Activated naive CD4-positive, alpha-beta T cell treated with anti-CD3 and anti-CD28 coated beads, Interleukin-2, amount 50 U/mL, for 72 hours (primary cell): ENCODE measurements at regions not wholly inside any gene's neighbourhood (a gene's known extent, or its start where the extent isn't known, plus 50 kb on each side); places are given as distances from the start of the nearest gene placed in this dataset.
A peak's percentile ranks its signal among the peaks of the same experiment; 100 is the strongest.

Experiments
- ATAC-seq, 2 donors: fragments of 150-1000 bp; cut with Tn5 transposase; 2 replicates each; pipeline ENCODE4 v1.10.0; 2021; ENCODE audit warnings: mild to moderate bottlenecking in 2 of 2, moderate library complexity in 2 of 2
- DNase-seq, 2 donors: peaks; one replicate each; pipeline ENCODE4 v3.0.0; 2021 to 2022; ENCODE audit warnings: low spot score in 2 of 2
- H3K27ac Mint-ChIP-seq, 2 donors: one replicate each; pipeline ENCODE4 v1.8.0; 2022; ENCODE audit warnings: mild to moderate bottlenecking in 2 of 2, mixed read lengths in 2 of 2
- H3K36me3 Mint-ChIP-seq, 2 donors: one replicate each; pipeline ENCODE4 v1.8.0; 2022; ENCODE audit warnings: mixed read lengths in 2 of 2
- H3K9me3 Mint-ChIP-seq, 2 donors: one replicate each; pipeline ENCODE4 v1.8.0; 2022; ENCODE audit warnings: mixed read lengths in 2 of 2

- Mint-ChIP-seq H3K36me3 (peaks cover 15 to 17% of the 10 kb centered on the region in 2 donors), H3K27ac (no peak overlapping the region), H3K9me3 (peaks cover 4 to 5% of the 10 kb centered on the region in 2 donors)
- ATAC-seq (no peak), DNase-seq (no peak)
These were observed 93.8 kb downstream of the GLRX3 start for GRCh38 chr10:130230036-130230435.

GRCh38 chr10:130230611-130231010, 94.4 kb downstream of the GLRX3 start:
- ATAC-seq, result no peak
- Mint-ChIP-seq H3K27ac (no peak overlapping the region), H3K36me3 (peaks cover 15 to 17% of the 10 kb centered on the region in 2 donors), H3K9me3 (peaks cover 4 to 5% of the 10 kb centered on the region in 2 donors)
- DNase-seq, result no peak

- Mint-ChIP-seq H3K27ac (no peak overlapping the region), H3K9me3 (peaks cover 4 to 5% of the 10 kb centered on the region in 2 donors), H3K36me3 (peaks cover 15 to 17% of the 10 kb centered on the region in 2 donors)
- no peak for DNase-seq
- no peak for ATAC-seq
These were observed 95.1 kb downstream of the GLRX3 start for GRCh38 chr10:130231251-130231741.

- Mint-ChIP-seq H3K27ac (no peak overlapping the region), H3K36me3 (peaks cover 11 to 13% of the 10 kb centered on the region in 2 donors), H3K9me3 (peaks cover 2% of the 10 kb centered on the region in 2 donors)
- DNase-seq, result no peak
- ATAC-seq, result no peak
These were observed 96.2 kb downstream of the GLRX3 start for GRCh38 chr10:130232166-130233034.

GRCh38 chr10:130233035-130233360, 96.8 kb downstream of the GLRX3 start:
- no peak for DNase-seq
- no peak overlapping the region for H3K27ac Mint-ChIP-seq
- no peaks in the 10 kb centered on the region for H3K9me3 Mint-ChIP-seq
- peaks cover 5 to 7% of the 10 kb centered on the region in 2 donors for H3K36me3 Mint-ChIP-seq
- no peak for ATAC-seq

- Mint-ChIP-seq H3K36me3 (peaks cover under 1 to 3% of the 10 kb centered on the region in 2 donors), H3K9me3 (no peaks in the 10 kb centered on the region), H3K27ac (no peak overlapping the region)
- DNase-seq (no peak), ATAC-seq (no peak)
These were observed 97.2 kb downstream of the GLRX3 start for GRCh38 chr10:130233426-130233825.

- Mint-ChIP-seq H3K9me3 (no peaks in the 10 kb centered on the region), H3K36me3 (no peaks in the 10 kb centered on the region), H3K27ac (no peak overlapping the region)
- no peak for ATAC-seq
- DNase-seq, result no peak
These were observed 98.2 kb downstream of the GLRX3 start for GRCh38 chr10:130234171-130234965.

GRCh38 chr10:130236711-130237110, 100.5 kb downstream of the GLRX3 start:
- peaks cover 6 to 9% of the 10 kb centered on the region in 2 donors for H3K9me3 Mint-ChIP-seq
- peaks cover 3 to 14% of the 10 kb centered on the region in 2 donors for H3K36me3 Mint-ChIP-seq
- DNase-seq (peak in 1 of 2 donors; percentile 13), ATAC-seq (no peak)
- no peak overlapping the region for H3K27ac Mint-ChIP-seq

- H3K27ac Mint-ChIP-seq, result no peak overlapping the region
- peaks cover 7 to 9% of the 10 kb centered on the region in 2 donors for H3K9me3 Mint-ChIP-seq
These were observed 104.2 kb downstream of the GLRX3 start for GRCh38 chr10:130240409-130240808.

GRCh38 chr10:130242513-130242912, 106.3 kb downstream of the GLRX3 start:
- Mint-ChIP-seq H3K36me3 (peaks cover 22 to 23% of the 10 kb centered on the region in 2 donors), H3K9me3 (peaks cover 7 to 9% of the 10 kb centered on the region in 2 donors), H3K27ac (no peak overlapping the region)
- ATAC-seq (no peak), DNase-seq (peak in 1 of 2 donors; percentile 13)

More at GRCh38 chr10:130240409-130240808, 104.2 kb downstream of the GLRX3 start:
- ATAC-seq, result no peak
- no peak for DNase-seq
- H3K36me3 Mint-ChIP-seq, result peaks cover 16 to 22% of the 10 kb centered on the region in 2 donors

- ATAC-seq, result no peak
- no peak overlapping the region for H3K27ac Mint-ChIP-seq
- peaks cover 7 to 9% of the 10 kb centered on the region in 2 donors for H3K9me3 Mint-ChIP-seq
- peaks cover 22 to 23% of the 10 kb centered on the region in 2 donors for H3K36me3 Mint-ChIP-seq
- no peak for DNase-seq
These were observed 106.8 kb downstream of the GLRX3 start for GRCh38 chr10:130243015-130243414.

GRCh38 chr10:130244031-130244927, 108.1 kb downstream of the GLRX3 start:
- Mint-ChIP-seq H3K27ac (no peak overlapping the region), H3K36me3 (peaks cover 22 to 23% of the 10 kb centered on the region in 2 donors), H3K9me3 (peaks cover 7 to 9% of the 10 kb centered on the region in 2 donors)
- ATAC-seq, result no peak
- DNase-seq, result peak in 1 of 2 donors; percentile 18

- Mint-ChIP-seq H3K27ac (no peak overlapping the region), H3K9me3 (peaks cover 7 to 9% of the 10 kb centered on the region in 2 donors)
- no peak for ATAC-seq
These were observed 108.8 kb downstream of the GLRX3 start for GRCh38 chr10:130244928-130245495.

GRCh38 chr10:130246113-130246512, 109.9 kb downstream of the GLRX3 start:
- H3K27ac Mint-ChIP-seq, result no peak overlapping the region
- peaks cover 14 to 27% of the 10 kb centered on the region in 2 donors for H3K36me3 Mint-ChIP-seq
- ATAC-seq (no peak), DNase-seq (no peak)
- peaks cover 1 to 4% of the 10 kb centered on the region in 2 donors for H3K9me3 Mint-ChIP-seq

More at GRCh38 chr10:130244928-130245495, 108.8 kb downstream of the GLRX3 start:
- peaks cover 22 to 24% of the 10 kb centered on the region in 2 donors for H3K36me3 Mint-ChIP-seq
- no peak for DNase-seq

- ATAC-seq (no peak), DNase-seq (no peak)
- H3K9me3 Mint-ChIP-seq, result no peaks in the 10 kb centered on the region
- H3K36me3 Mint-ChIP-seq, result peaks cover 0 to 12% of the 10 kb centered on the region in 2 donors
- H3K27ac Mint-ChIP-seq, result no peak overlapping the region
These were observed 113.9 kb downstream of the GLRX3 start for GRCh38 chr10:130250127-130250526.

GRCh38 chr10:130251766-130252165, 115.6 kb downstream of the GLRX3 start:
- Mint-ChIP-seq H3K9me3 (no peaks in the 10 kb centered on the region), H3K36me3 (peaks cover 0 to 10% of the 10 kb centered on the region in 2 donors), H3K27ac (no peak overlapping the region)
- ATAC-seq (no peak), DNase-seq (no peak)
